SKM-1 treated with dmso at 0.1 percent for 144 hours (cell line): ENCODE measurements at regions not wholly inside any gene's neighbourhood (a gene's known extent, or its start where the extent isn't known, plus 50 kb on each side); places are given as distances from the start of the nearest gene placed in this dataset.
"Not testable (repeated sequence)": the region's sequence is repeated elsewhere in the genome, so short reads cannot be mapped to it uniquely, and the experiment has no call there.

ENCODE experiments used
- DNase-seq: peaks from one replicate; lab custom pipeline; 2025; ENCODE audit not compliant: unreplicated experiment; lab: John Stamatoyannopoulos, UW

- DNase-seq: no peak
Observed at GRCh38 chr9:115397591-115398312, 279.8 kb upstream of the TNC start.

- DNase-seq: no peak
Observed at GRCh38 chr9:115398313-115398650, 280.3 kb upstream of the TNC start.

DNA sequence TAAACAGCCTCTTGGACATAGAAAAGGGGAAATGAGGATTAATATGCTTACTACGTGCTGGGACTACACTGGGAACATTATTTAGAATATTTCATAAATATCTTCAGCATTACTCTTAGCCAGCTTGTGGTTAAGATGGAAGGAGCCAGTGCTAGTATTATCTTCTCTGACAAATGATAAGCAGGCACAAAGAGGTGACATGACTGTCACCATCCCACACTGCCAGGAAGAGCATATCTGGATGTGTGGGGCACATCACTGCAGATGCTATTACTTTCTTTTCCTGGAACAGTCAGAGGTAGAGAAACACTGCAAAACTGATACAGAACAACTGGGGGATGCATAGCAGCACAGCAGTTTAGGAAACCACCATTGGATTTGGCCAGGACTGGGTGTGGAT is 281.0 kb upstream of the TNC start:
- DNase-seq: no peak

- no peak for DNase-seq
Observed at GRCh38 chr9:115400796-115401195, 282.8 kb upstream of the TNC start.

GRCh38 chr9:115401756-115402327 is 283.9 kb upstream of the TNC start:
- DNase-seq: no peak

DNA sequence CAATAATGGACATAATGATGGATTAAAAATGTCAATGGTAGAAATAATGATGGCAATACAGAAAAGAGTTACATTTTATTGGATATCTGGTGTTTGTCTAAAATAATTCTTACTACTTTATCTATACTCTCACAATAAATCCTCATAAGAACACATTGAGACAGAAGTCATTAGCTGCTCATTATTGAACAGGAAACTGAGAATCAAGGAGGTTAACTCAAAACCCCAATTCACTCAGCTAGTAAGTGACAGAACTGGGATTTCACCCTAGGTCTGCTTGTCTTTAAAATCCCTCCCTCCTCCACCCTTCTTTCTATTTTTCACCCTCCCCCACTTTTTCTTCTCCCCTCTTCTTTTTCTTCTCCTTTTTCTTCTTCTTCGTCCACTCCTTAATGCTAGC is 285.8 kb upstream of the TNC start:
- DNase-seq: no peak

DNA sequence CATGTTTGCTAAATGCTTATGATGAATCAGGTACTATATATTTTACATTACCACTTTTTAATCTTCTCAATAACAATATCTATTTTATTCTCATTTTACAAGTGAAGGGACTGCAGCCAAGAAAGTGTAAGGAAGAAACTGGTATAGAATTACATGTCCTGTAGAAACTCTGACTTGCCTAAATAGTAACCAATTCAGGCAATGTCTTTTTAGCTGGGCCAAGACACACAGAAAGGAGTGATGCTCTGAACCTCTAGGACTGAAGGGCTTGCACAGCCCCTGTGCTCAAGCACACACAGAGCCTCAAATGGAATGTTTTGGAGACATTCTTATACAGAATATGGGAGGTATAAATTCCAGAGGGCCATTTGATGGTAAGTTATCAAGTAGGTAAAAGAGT is 286.4 kb upstream of the TNC start:
- DNase-seq: no peak

DNA sequence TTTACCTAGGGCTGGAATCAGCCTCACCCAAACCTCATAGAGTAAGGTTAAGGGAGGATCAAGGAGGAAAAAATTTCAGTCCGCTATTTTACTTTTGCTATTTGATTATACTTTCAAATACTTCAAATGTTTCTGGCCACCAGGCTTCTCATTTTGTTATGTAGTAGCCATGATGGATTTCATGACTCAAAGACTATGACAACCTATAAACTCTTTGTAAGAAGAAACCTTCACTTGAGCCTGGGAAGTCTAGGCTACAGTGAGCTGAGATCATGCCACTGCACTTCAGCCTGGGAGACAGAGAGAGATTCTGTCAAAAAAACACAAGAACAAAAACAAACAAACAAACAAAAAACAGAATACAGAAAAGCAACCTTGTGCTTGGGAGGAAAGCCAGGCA is 293.6 kb upstream of the TNC start:
- DNase-seq: no peak

GRCh38 chr9:115411993-115412452 is 294.1 kb upstream of the TNC start:
- DNase-seq: no peak

DNA sequence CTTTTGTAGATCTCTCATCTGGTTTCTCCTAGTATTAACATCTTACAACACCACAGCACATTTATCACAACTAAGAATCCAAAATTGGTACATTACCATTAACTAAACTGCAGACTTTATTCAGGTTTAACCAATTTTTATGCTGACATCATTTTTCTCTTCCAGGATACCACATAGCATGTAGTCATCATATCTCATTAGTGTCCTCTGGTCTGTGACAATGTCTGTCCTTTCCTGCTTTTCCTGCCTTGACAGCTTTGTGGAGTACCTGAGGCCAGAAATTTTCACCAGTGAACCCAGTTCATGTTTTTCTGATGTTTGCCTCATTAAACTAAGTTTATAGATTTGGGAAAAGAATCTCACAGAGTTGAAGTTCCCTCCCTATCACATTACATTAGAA is 294.7 kb upstream of the TNC start:
- no peak for DNase-seq

- DNase-seq: no peak
Observed at GRCh38 chr9:115413304-115413703, 295.3 kb upstream of the TNC start.

DNA sequence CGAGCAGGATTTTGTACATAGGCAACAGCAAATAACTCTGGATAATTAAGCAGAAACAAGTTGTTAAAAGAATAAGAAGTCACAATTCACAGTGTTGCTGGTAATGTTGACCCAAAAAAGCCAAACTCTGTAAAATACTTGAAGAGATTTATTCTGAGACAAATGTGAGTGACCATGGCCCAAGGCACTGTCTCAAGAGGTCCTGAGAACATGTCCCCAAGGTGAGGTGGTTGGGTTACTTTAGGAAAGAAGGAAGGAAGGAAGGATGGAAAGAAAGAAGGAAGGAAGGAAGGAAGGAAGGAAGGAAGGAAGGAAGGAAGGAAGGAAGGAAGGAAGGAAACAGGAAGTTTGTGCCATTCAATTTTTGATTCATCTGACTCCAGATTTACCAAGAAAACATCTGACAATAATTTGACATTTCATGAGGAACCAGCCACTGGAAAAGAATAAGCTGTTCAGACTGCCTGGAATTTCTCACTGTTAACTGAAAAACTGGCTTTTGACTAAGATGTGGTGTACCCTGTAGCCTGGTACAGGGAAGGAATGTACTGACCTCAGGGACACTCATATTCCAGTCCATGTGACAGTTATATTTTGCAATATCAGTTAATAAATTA is 295.9 kb upstream of the TNC start:
- DNase-seq: no peak

- DNase-seq: no peak
Observed at GRCh38 chr9:115414561-115414960, 296.6 kb upstream of the TNC start.

DNA sequence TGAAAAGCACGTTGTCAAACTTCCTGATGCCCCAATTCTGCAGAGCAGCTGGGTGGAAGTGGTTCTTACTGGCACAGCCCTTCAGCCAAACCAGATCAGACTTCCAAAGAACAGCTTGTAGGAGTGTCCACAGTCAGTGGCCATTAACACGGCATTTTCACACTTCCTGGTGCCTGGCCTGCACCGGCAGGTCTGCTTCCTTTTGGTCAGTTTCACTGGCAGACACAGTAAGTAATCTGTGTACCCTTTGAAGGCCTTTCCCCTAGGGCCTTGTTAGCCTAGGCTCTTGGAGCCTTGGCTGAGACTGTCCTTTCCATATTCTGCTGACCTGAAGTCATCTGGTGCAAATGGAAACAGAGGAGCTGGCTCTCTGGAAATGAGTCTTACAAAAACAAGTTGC is 297.5 kb upstream of the TNC start:
- no peak for DNase-seq

- DNase-seq: no peak
Observed at GRCh38 chr9:115416299-115416698, 298.3 kb upstream of the TNC start.

DNA sequence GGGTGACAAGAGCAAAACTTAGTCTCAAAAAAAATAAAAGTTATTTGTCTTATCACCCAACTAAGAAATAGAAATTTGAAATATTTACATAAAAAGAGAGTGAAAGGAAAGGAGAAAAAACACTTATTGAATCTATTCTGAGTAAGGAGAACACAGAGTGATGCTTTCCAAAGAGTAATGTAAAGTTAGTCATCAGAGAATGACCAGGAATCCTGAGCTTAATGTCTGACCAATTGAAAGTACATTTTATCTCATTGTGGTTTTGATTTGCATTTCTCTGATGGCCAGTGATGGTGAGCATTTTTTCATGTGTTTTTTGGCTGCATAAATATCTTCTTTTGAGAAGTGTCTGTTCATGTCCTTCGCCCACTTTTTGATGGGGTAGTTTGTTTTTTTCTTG is 300.2 kb upstream of the TNC start:
- not testable (repeated sequence) for DNase-seq

- DNase-seq: no peak
Observed at GRCh38 chr9:115422932-115423440, 305.0 kb upstream of the TNC start.

- DNase-seq: no peak
Observed at GRCh38 chr9:115423646-115424045, 305.7 kb upstream of the TNC start.

DNA sequence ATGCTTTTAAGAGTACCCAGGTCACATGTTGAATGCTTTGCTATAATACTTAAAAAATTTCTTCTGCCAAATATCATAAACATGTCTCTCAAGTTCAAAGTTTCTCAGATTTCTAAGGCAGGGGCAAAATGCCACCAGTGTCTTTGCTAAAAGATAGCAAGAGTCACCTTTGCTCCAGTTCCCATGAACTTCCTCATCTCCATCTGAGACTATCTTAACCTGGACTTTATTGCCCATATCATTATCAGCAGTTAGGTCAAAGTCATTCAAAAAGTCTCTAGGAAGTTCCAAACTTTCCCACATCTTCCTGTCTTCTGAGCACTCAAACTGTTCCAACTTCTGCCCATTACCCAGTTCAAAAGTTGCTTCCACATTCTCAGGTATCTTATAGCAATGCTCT is 307.6 kb upstream of the TNC start:
- no peak for DNase-seq

- DNase-seq: no peak
Observed at GRCh38 chr9:115437418-115437817, 319.5 kb upstream of the TNC start.

DNA sequence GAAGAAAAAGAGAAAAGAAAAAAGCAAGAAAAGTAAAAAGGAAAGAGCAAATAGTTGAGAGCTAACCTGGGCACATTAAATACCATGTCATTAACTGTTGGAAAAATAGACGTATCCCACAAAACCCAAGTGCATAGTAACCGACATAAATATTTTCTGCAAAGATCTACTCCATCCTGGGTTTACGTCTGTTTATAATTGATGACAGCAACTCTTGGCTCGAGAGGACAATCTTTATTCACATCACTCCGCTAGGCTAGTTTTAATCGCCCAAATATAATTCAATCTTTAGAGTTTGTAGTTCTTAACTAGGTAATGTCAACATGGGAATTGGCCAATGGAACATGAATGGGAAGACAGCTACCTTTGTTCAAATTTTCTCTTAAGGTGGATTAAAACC is 321.7 kb upstream of the TNC start:
- DNase-seq: no peak

DNA sequence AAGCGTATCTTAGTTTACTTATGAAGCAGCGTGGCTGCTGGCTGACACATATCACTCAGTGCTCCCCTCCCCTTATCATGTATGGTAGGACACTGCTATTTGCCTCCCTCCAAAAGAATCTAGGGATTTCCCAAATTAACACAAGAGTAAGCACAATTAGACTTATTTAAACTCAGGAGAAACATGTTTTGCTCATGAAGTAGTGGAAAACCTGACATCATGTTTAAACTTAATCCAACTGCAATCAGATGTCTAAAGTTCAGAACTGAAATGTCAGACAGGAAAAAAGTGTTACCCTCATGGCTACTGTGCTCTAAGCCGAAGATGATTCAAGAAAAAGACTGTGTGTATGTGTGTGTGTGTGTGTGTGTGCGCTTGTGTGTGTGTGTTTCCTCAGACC is 324.1 kb upstream of the TNC start:
- no peak for DNase-seq

- no peak for DNase-seq
Observed at GRCh38 chr9:115443890-115444289, 325.9 kb upstream of the TNC start.
